SK-N-SH (cell line): ENCODE measurements at regions not wholly inside any gene's neighbourhood (a gene's known extent, or its start where the extent isn't known, plus 50 kb on each side); places are given as distances from the start of the nearest gene placed in this dataset.

Experiments
- CTCF ChIA-PET: fragments of 300-600, 350-600 bp; formaldehyde crosslinking; extraction: SDS; loops from one replicate; lab custom pipeline; 2021; lab: Yijun Ruan, JAX
- POLR2A ChIA-PET: fragments of 350-600 bp; sonication (Branson Sonifier 250); formaldehyde crosslinking; extraction: SDS; loops from one replicate; lab custom pipeline; 2020; ENCODE audit warnings: antibody characterized with exemption, inconsistent platforms; lab: Yijun Ruan, JAX
- DNase-seq: peaks from one replicate; pipeline ENCODE4 v3.0.0; 2012
- H2AFZ ChIP-seq: fragments of 200-600 bp; sonication (generic); 2 replicates; pipeline ENCODE4 v1.8.1; 2016; ENCODE audit warnings: antibody characterized with exemption, mild to moderate bottlenecking, low read depth
- H3F3A ChIP-seq: fragments of 200-600 bp; sonication (generic); replicated peaks from 2 replicates; pipeline ENCODE3; 2016; ENCODE audit warnings: antibody characterized with exemption, mild to moderate bottlenecking; ENCODE audit not compliant: insufficient read depth
- H3K27ac ChIP-seq, 2 experiments: fragments of 200-500 bp in 1 of 2; fragments of 200-600 bp in 1 of 2; sonication (Bioruptor generic) in 1 of 2; sonication (generic), shearing (Covaris generic) in 1 of 2; 2 replicates each; pipeline versions ENCODE4 v1.5.1 to v1.6.1; 2014 to 2016; ENCODE audit warnings: low read depth in 2 of 2, inconsistent platforms in 1 of 2, low read length in 1 of 2, mild to moderate bottlenecking in 1 of 2, mixed read lengths in 1 of 2
- H3K27me3 ChIP-seq: fragments of 200-600 bp; sonication (generic), shearing (Covaris generic); 2 replicates; pipeline ENCODE4 v1.6.1; 2016; ENCODE audit warnings: mixed run types; ENCODE audit not compliant: insufficient read depth
- H3K36me3 ChIP-seq, 2 experiments: fragments of 200-500 bp in 1 of 2; fragments of 200-600 bp in 1 of 2; sonication (Bioruptor generic) in 1 of 2; sonication (generic) in 1 of 2; replicated peaks in 1 of 2; 2 replicates each; pipeline versions ENCODE3 to v1.5.1; 2014 to 2016; ENCODE audit warnings: low read length in 1 of 2, mild to moderate bottlenecking in 1 of 2; ENCODE audit not compliant: insufficient read depth in 2 of 2, control insufficient read depth in 1 of 2
- H3K4me1 ChIP-seq, 2 experiments: fragments of 200-500 bp in 1 of 2; fragments of 200-600 bp in 1 of 2; sonication (Bioruptor generic) in 1 of 2; sonication (generic), shearing (Covaris generic) in 1 of 2; 2 replicates each; pipeline versions ENCODE4 v1.5.1 to v1.6.1; 2014 to 2016; ENCODE audit warnings: low read depth in 1 of 2, low read length in 1 of 2, mixed run types in 1 of 2; ENCODE audit not compliant: insufficient read depth in 2 of 2, control insufficient read depth in 1 of 2
- H3K4me2 ChIP-seq: fragments of 200-600 bp; sonication (generic), shearing (Covaris generic); 2 replicates; pipeline ENCODE4 v1.6.1; 2017; ENCODE audit warnings: mixed run types
- H3K4me3 ChIP-seq, 2 experiments: fragments of 200-500 bp in 1 of 2; fragments of 200-600 bp in 1 of 2; sonication (Bioruptor generic) in 1 of 2; sonication (generic), shearing (Covaris generic) in 1 of 2; 2 replicates each; pipeline versions ENCODE4 v1.5.1 to v1.8.1; 2014 to 2016; ENCODE audit warnings: low read depth in 2 of 2, inconsistent platforms in 1 of 2, low read length in 1 of 2, mild to moderate bottlenecking in 1 of 2, mixed read lengths in 1 of 2, moderate library complexity in 1 of 2
- H3K79me2 ChIP-seq: fragments of 200-600 bp; sonication (generic); 2 replicates; pipeline ENCODE4 v1.8.1; 2017; ENCODE audit warnings: mild to moderate bottlenecking; ENCODE audit not compliant: insufficient read depth
- H3K9ac ChIP-seq: fragments of 200-600 bp; sonication (generic); 2 replicates; pipeline ENCODE4 v1.6.1; 2017; ENCODE audit warnings: mixed run types
- H3K9me2 ChIP-seq: fragments of 200-600 bp; sonication (generic); 2 replicates; pipeline ENCODE4 v1.6.1; 2017; ENCODE audit warnings: mixed run types
- H3K9me3 ChIP-seq: fragments of 200-600 bp; sonication (generic); 2 replicates; pipeline ENCODE4 v1.6.1; 2017; ENCODE audit warnings: mixed run types, mild to moderate bottlenecking, moderate library complexity
- H4K20me1 ChIP-seq: fragments of 200-600 bp; sonication (generic); 2 replicates; pipeline ENCODE4 v1.6.1; 2017; ENCODE audit warnings: mild to moderate bottlenecking, mixed run types; ENCODE audit not compliant: insufficient read depth
- FOXJ3 ChIP-seq: sonication (generic); formaldehyde crosslinking; IDR thresholded peaks from 2 replicates; pipeline ENCODE4 v1.5.1; 2020; ENCODE audit warnings: mild to moderate bottlenecking, missing genetic modification reagents
- GABPA ChIP-seq: IDR thresholded peaks from 2 replicates; pipeline ENCODE4 v1.4.0; 2012; ENCODE audit warnings: low read depth, mild to moderate bottlenecking
- GATA2 ChIP-seq: sonication (generic); formaldehyde crosslinking; IDR thresholded peaks from 2 replicates; pipeline ENCODE4 v1.5.0; 2020; ENCODE audit warnings: mild to moderate bottlenecking, missing genetic modification reagents
- JUND ChIP-seq: IDR thresholded peaks from 2 replicates; pipeline ENCODE4 v1.4.0; 2012
- MEF2A ChIP-seq: IDR thresholded peaks from 2 replicates; pipeline ENCODE4 v1.4.0; 2012; ENCODE audit warnings: low read depth, borderline replicate concordance
- MXI1 ChIP-seq: IDR thresholded peaks from 2 replicates; pipeline ENCODE4 v1.6.1; 2012; ENCODE audit warnings: mild to moderate bottlenecking, low read depth, low read length, improper control_type of control experiment
- NFIC ChIP-seq: IDR thresholded peaks from 2 replicates; pipeline ENCODE4 v1.4.0; 2012; ENCODE audit warnings: borderline replicate concordance
- POLR2AphosphoS5 ChIP-seq: IDR thresholded peaks from 2 replicates; pipeline ENCODE4 v1.6.1; 2012; ENCODE audit warnings: low read depth, low read length
- REST ChIP-seq: IDR thresholded peaks from 2 replicates; pipeline ENCODE4 v1.6.1; 2012; ENCODE audit warnings: mild to moderate bottlenecking, low read depth, low read length, moderate library complexity
- RXRA ChIP-seq: IDR thresholded peaks from 2 replicates; pipeline ENCODE4 v1.4.0; 2012; ENCODE audit warnings: low read depth, mild to moderate bottlenecking, borderline replicate concordance
- TEAD4 ChIP-seq: IDR thresholded peaks from 2 replicates; pipeline ENCODE4 v1.4.0; 2012; ENCODE audit warnings: mild to moderate bottlenecking, borderline replicate concordance; ENCODE audit not compliant: insufficient read depth
- USF2 ChIP-seq: fragments of 150-350 bp; IDR thresholded peaks from 2 replicates; pipeline ENCODE4 v1.6.1; 2017; ENCODE audit warnings: antibody characterized with exemption, low read length, low read depth, borderline replicate concordance
- WGBS: methylation state at CpG from one replicate; pipeline ENCODE4 v1.1.6; 2017; ENCODE audit warnings: low lambda C conversion rate; 5-methylcytosine and 5-hydroxymethylcytosine counted together
- TF ChIP-seq, protein P1 (sequence below): fragments of 150-350 bp; IDR thresholded peaks from 2 replicates; pipeline ENCODE4 v1.6.1; 2016; ENCODE audit warnings: mild to moderate bottlenecking, low read depth, low read length

DNA sequence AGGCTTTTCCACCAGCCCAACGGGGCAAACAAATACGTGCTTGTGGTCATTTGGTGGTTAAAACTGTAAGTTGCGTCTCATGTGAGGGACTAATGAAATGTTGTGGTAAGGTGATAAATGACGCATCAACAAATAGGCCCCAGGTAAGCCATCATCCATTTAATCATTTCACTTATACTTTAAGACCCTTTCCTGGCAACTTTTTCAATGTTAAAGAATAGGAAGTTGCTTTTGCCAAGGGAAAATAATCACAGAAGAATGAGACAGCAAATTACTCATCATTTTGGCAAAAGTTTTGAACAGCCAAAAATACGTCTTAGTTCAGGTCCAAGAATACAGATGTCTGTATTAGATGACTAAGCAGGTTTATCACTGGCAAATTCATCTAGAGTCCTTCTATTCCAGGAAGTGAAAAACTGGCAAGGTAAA, 660.4 kb downstream of the SLITRK1 start (continued):
- TF ChIP-seq REST (no peak), RXRA (0 out of 2 replicates have a peak, but pooled peaks have one; percentile 4), NFIC (peak; percentile 95)
- TF ChIP-seq, protein P1, sequence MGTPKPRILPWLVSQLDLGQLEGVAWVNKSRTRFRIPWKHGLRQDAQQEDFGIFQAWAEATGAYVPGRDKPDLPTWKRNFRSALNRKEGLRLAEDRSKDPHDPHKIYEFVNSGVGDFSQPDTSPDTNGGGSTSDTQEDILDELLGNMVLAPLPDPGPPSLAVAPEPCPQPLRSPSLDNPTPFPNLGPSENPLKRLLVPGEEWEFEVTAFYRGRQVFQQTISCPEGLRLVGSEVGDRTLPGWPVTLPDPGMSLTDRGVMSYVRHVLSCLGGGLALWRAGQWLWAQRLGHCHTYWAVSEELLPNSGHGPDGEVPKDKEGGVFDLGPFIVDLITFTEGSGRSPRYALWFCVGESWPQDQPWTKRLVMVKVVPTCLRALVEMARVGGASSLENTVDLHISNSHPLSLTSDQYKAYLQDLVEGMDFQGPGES, result no peak

DNA sequence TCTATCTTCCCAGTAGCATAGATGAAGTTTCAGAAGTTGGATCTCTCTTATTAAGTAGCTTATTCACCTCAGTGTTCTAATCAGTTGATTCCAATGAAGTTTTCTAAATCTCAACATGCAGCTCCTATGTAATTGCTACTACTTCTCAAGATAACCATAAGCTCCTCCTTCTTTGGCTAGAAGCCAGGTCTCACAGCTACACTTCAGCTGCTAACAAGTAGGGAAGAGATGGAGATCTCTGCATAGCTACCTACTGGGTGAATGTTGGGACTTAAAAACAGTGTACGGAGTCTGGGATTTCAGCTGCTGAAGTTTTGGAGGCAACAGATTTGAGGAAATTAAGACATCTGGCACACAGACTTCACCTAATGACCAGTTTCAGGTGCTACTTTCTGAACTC, 661.0 kb downstream of the SLITRK1 start:
- no peak overlapping the region for H2AFZ ChIP-seq
- no peak overlapping the region for H3K9ac ChIP-seq
- peaks cover 2% of the 10 kb centered on the region for H3F3A ChIP-seq
- CTCF ChIA-PET, result no interaction called here
- peaks cover 0 to 12% of the 10 kb centered on the region in 2 experiments; a peak in 3 of 4 replicates for H3K4me1 ChIP-seq
- TF ChIP-seq GABPA (no peak), MXI1 (no peak), FOXJ3 (CRISPR knock-in tag) (no peak), MEF2A (no peak), NFIC (no peak), TEAD4 (no peak), RXRA (no peak), POLR2AphosphoS5 (no peak), USF2 (no peak), GATA2 (CRISPR knock-in tag) (no peak), JUND (no peak)
- no peak overlapping the region for H3K4me3 ChIP-seq
- POLR2A ChIA-PET, result interaction anchor here (1.0 kb wide), 1 partner anchor 18 kb away, joined by 3 read pairs; no protein-coding TSS in a partner anchor
- no peaks in the 10 kb centered on the region for H4K20me1 ChIP-seq
- WGBS, result 89% methylated on average over 1 of the region's 1 CpG
- H3K4me2 ChIP-seq, result no peak overlapping the region
- H3K79me2 ChIP-seq, result no peaks in the 10 kb centered on the region
- H3K27ac ChIP-seq, result peak overlapping the region in 1 of 2 experiments; percentile 66; a peak in 1 of 4 replicates
- DNase-seq, result no peak
- no peaks in the 10 kb centered on the region for H3K9me3 ChIP-seq
- H3K27me3 ChIP-seq, result no peaks in the 10 kb centered on the region
- no peaks in the 10 kb centered on the region for H3K36me3 ChIP-seq
- H3K9me2 ChIP-seq, result no peaks in the 10 kb centered on the region
